ENCODE measurements at regions not wholly inside any gene's neighbourhood (a gene's known extent, or its start where the extent isn't known, plus 50 kb on each side); places are given as distances from the start of the nearest gene placed in this dataset.

- H3K27ac ChIP-seq: no peak overlapping the region
- DNase-seq (ENCODE audit: low read depth, low spot score): no peak
Observed at GRCh38 chr6:105968603-105969333, 117.4 kb upstream of the PRDM1 start.

- no peak for DNase-seq (ENCODE audit: low read depth, low spot score)
- H3K27ac ChIP-seq: no peak overlapping the region
Observed at GRCh38 chr6:105967917-105968602, 118.1 kb upstream of the PRDM1 start.

- DNase-seq (ENCODE audit: low read depth, low spot score): no peak
Observed at GRCh38 chr6:105966481-105966880, 119.7 kb upstream of the PRDM1 start.

GRCh38 chr6:105964979-105965760 lies 121.0 kb upstream of the PRDM1 start:
- DNase-seq (ENCODE audit: low read depth, low spot score): no peak
- H3K27ac ChIP-seq: no peak overlapping the region

More at GRCh38 chr6:105966481-105966880, 119.7 kb upstream of the PRDM1 start:
- no peak overlapping the region for H3K27ac ChIP-seq

GRCh38 chr6:105954148-105954547 lies 132.0 kb upstream of the PRDM1 start:
- no peak for DNase-seq (ENCODE audit: low read depth, low spot score)
- H3K27ac ChIP-seq: no peak overlapping the region

- H3K27ac ChIP-seq: no peak overlapping the region
- no peak for DNase-seq (ENCODE audit: low read depth, low spot score)
Observed at GRCh38 chr6:105952772-105953690, 133.1 kb upstream of the PRDM1 start.

- DNase-seq (ENCODE audit: low read depth, low spot score): no peak
- H3K27ac ChIP-seq: no peak overlapping the region
Observed at GRCh38 chr6:105952326-105952725, 133.8 kb upstream of the PRDM1 start.

GRCh38 chr6:105951322-105951721 lies 134.8 kb upstream of the PRDM1 start:
- DNase-seq (ENCODE audit: low read depth, low spot score): no peak
- H3K27ac ChIP-seq: no peak overlapping the region

GRCh38 chr6:105949869-105950268 lies 136.3 kb upstream of the PRDM1 start:
- no peak overlapping the region for H3K27ac ChIP-seq
- no peak for DNase-seq (ENCODE audit: low read depth, low spot score)

- H3K27ac ChIP-seq: no peak overlapping the region
- DNase-seq (ENCODE audit: low read depth, low spot score): no peak
Observed at GRCh38 chr6:105943514-105943913, 142.6 kb upstream of the PRDM1 start.

- no peak for DNase-seq (ENCODE audit: low read depth, low spot score)
- no peak overlapping the region for H3K27ac ChIP-seq
Observed at GRCh38 chr6:105941621-105942412, 144.3 kb upstream of the PRDM1 start.

- DNase-seq (ENCODE audit: low read depth, low spot score): no peak
- H3K27ac ChIP-seq: no peak overlapping the region
Observed at GRCh38 chr6:105940990-105941389, 145.1 kb upstream of the PRDM1 start.

- DNase-seq (ENCODE audit: low read depth, low spot score): no peak
- H3K27ac ChIP-seq: no peak overlapping the region
Observed at GRCh38 chr6:105936972-105937371, 149.2 kb upstream of the PRDM1 start.

- no peak overlapping the region for H3K27ac ChIP-seq
- DNase-seq (ENCODE audit: low read depth, low spot score): no peak
Observed at GRCh38 chr6:105935416-105935815, 150.7 kb upstream of the PRDM1 start.

GRCh38 chr6:105934708-105935107 lies 151.4 kb upstream of the PRDM1 start:
- no peak overlapping the region for H3K27ac ChIP-seq
- no peak for DNase-seq (ENCODE audit: low read depth, low spot score)

- peak overlapping the region; percentile 15 for H3K27ac ChIP-seq
- no peak for DNase-seq (ENCODE audit: low read depth, low spot score)
Observed at GRCh38 chr6:105932440-105932839, 153.7 kb upstream of the PRDM1 start.

GRCh38 chr6:105929626-105930025 lies 156.5 kb upstream of the PRDM1 start:
- DNase-seq (ENCODE audit: low read depth, low spot score): no peak

GRCh38 chr6:105926318-105926717 lies 159.8 kb upstream of the PRDM1 start:
- no peak overlapping the region for H3K27ac ChIP-seq
- DNase-seq (ENCODE audit: low read depth, low spot score): no peak

More at GRCh38 chr6:105929626-105930025, 156.5 kb upstream of the PRDM1 start:
- H3K27ac ChIP-seq: no peak overlapping the region

GRCh38 chr6:105925706-105926105 lies 160.4 kb upstream of the PRDM1 start:
- H3K27ac ChIP-seq: no peak overlapping the region
- DNase-seq (ENCODE audit: low read depth, low spot score): no peak

All from epithelial cell of prostate (primary cell).